IMR-90 (cell line): ENCODE measurements at regions not wholly inside any gene's neighbourhood (a gene's known extent, or its start where the extent isn't known, plus 50 kb on each side); places are given as distances from the start of the nearest gene placed in this dataset.

Experiments
- ATAC-seq: fragments of 200-7000 bp; cut with Tn5 transposase; 2 replicates; pipeline ENCODE4 v1.9.1; 2020; ENCODE audit warnings: low read depth, mild to moderate bottlenecking, moderate library complexity
- BruUV-seq: library from RNA; stranded (reverse); fragments of 400-500 nt; replicated peaks from 2 replicates; lab custom pipeline; 2021; lab: Mats Ljungman, UMichigan
- CTCF ChIA-PET: fragments of 300-600 bp; formaldehyde crosslinking; extraction: SDS; loops from one replicate; lab custom pipeline; 2021; ENCODE audit warnings: antibody characterized with exemption; lab: Yijun Ruan, JAX
- POLR2A ChIA-PET: fragments of 300-600 bp; sonication (Branson Sonifier 250); formaldehyde crosslinking; loops from one replicate; lab custom pipeline; 2022; ENCODE audit warnings: antibody characterized with exemption; ENCODE audit not compliant: unreplicated experiment; lab: Charles Lee
- DNase-seq: peaks from one replicate; pipeline ENCODE4 v3.0.0; 2013
- H2AFZ ChIP-seq: replicated peaks from 2 replicates; pipeline ENCODE3; 2013; ENCODE audit warnings: low read length, mild to moderate bottlenecking; ENCODE audit not compliant: poor library complexity
- H2AK5ac ChIP-seq: 2 replicates; pipeline ENCODE4 v1.6.1; 2013; ENCODE audit warnings: low read depth, low read length, inconsistent platforms
- H2AK9ac ChIP-seq: replicated peaks from 2 replicates; pipeline ENCODE3; 2013; ENCODE audit warnings: mild to moderate bottlenecking, low read depth, low read length, moderate library complexity; ENCODE audit not compliant: poor library complexity
- H2BK120ac ChIP-seq: 2 replicates; pipeline ENCODE4 v1.6.1; 2013; ENCODE audit warnings: low read depth, low read length, inconsistent platforms
- H2BK15ac ChIP-seq: 3 replicates; pipeline ENCODE4 v1.6.1; 2013; ENCODE audit warnings: low read depth, low read length, inconsistent platforms
- H2BK20ac ChIP-seq: 2 replicates; pipeline ENCODE4 v1.6.1; 2013; ENCODE audit warnings: low read depth, mild to moderate bottlenecking, inconsistent platforms, low read length, moderate library complexity
- H2BK5ac ChIP-seq: 2 replicates; pipeline ENCODE4 v1.6.1; 2013; ENCODE audit warnings: mild to moderate bottlenecking, low read depth, low read length, inconsistent platforms; ENCODE audit not compliant: poor library complexity, severe bottlenecking
- H3K14ac ChIP-seq: replicated peaks from 2 replicates; pipeline ENCODE4 v1.6.1; 2013; ENCODE audit warnings: low read depth, low read length, inconsistent platforms
- H3K18ac ChIP-seq: 2 replicates; pipeline ENCODE4 v1.6.1; 2013; ENCODE audit warnings: low read depth, low read length, control low read depth
- H3K23ac ChIP-seq: 2 replicates; pipeline ENCODE4 v1.6.1; 2013; ENCODE audit warnings: low read depth, low read length, inconsistent platforms
- H3K27ac ChIP-seq: 2 replicates; pipeline ENCODE4 v1.5.1; 2013; ENCODE audit warnings: mild to moderate bottlenecking, control low read depth, low read length; ENCODE audit not compliant: insufficient read depth
- H3K27me3 ChIP-seq: 2 replicates; pipeline ENCODE4 v1.6.1; 2013; ENCODE audit warnings: low read length; ENCODE audit not compliant: control insufficient read depth, insufficient read depth
- H3K36me3 ChIP-seq: 2 replicates; pipeline ENCODE4 v1.6.1; 2013; ENCODE audit warnings: low read length, mixed read lengths; ENCODE audit not compliant: control insufficient read depth, insufficient read depth
- H3K4ac ChIP-seq: 2 replicates; pipeline ENCODE4 v1.6.1; 2013; ENCODE audit warnings: low read depth, low read length, inconsistent platforms
- H3K4me1 ChIP-seq: 2 replicates; pipeline ENCODE4 v1.6.1; 2013; ENCODE audit warnings: low read length, mixed read lengths; ENCODE audit not compliant: control insufficient read depth, insufficient read depth
- H3K4me2 ChIP-seq: 2 replicates; pipeline ENCODE4 v1.6.1; 2013; ENCODE audit warnings: low read depth, mild to moderate bottlenecking, control low read depth, low read length, moderate library complexity
- H3K4me3 ChIP-seq: 2 replicates; pipeline ENCODE4 v1.5.1; 2013; ENCODE audit warnings: low read depth, mild to moderate bottlenecking, control low read depth, low read length, moderate library complexity; ENCODE audit not compliant: insufficient read depth
- H3K56ac ChIP-seq: 2 replicates; pipeline ENCODE4 v1.6.1; 2013; ENCODE audit warnings: low read length, inconsistent platforms; ENCODE audit not compliant: insufficient read depth; ENCODE audit errors: extremely low read depth
- H3K79me1 ChIP-seq, 2 experiments: 2 replicates each; pipeline ENCODE4 v1.6.1; 2013; ENCODE audit warnings: low read length in 2 of 2, inconsistent platforms in 1 of 2, low read depth in 1 of 2
- H3K9ac ChIP-seq: 2 replicates; pipeline ENCODE4 v1.6.1; 2013; ENCODE audit warnings: low read depth, low read length, control low read depth
- H3K9me1 ChIP-seq: 2 replicates; pipeline ENCODE4 v1.6.1; 2013; ENCODE audit warnings: low read length, inconsistent platforms; ENCODE audit not compliant: insufficient read depth
- H3K9me3 ChIP-seq: 2 replicates; pipeline ENCODE4 v1.6.1; 2013; ENCODE audit warnings: low read length; ENCODE audit not compliant: control insufficient read depth, insufficient read depth
- H4K20me1 ChIP-seq: 2 replicates; pipeline ENCODE4 v1.6.1; 2013; ENCODE audit warnings: low read length, inconsistent platforms; ENCODE audit not compliant: insufficient read depth
- H4K5ac ChIP-seq: 2 replicates; pipeline ENCODE4 v1.6.1; 2013; ENCODE audit warnings: mild to moderate bottlenecking, low read depth, low read length, control low read depth
- H4K8ac ChIP-seq, 2 experiments: 2 replicates each; pipeline ENCODE4 v1.6.1; 2013; ENCODE audit warnings: low read depth in 2 of 2, low read length in 2 of 2, control low read depth in 1 of 2, inconsistent platforms in 1 of 2
- H4K91ac ChIP-seq: 2 replicates; pipeline ENCODE4 v1.6.1; 2013; ENCODE audit warnings: low read depth, low read length, inconsistent platforms; ENCODE audit not compliant: insufficient read depth
- CEBPB ChIP-seq: IDR thresholded peaks from 2 replicates; pipeline ENCODE4 v1.6.1; 2012; ENCODE audit warnings: low read depth, low read length, improper control_type of control experiment
- CHD1 ChIP-seq: IDR thresholded peaks from 2 replicates; pipeline ENCODE4 v1.6.1; 2012; ENCODE audit warnings: low read depth, low read length, improper control_type of control experiment
- CTCF ChIP-seq: conservative IDR thresholded peaks from 2 replicates; pipeline ENCODE4 v1.5.1; 2012; ENCODE audit warnings: mild to moderate bottlenecking, low read depth, low read length, improper control_type of control experiment
- ELK1 ChIP-seq: fragments of 150-350 bp; IDR thresholded peaks from 2 replicates; pipeline ENCODE4 v1.6.1; 2016; ENCODE audit warnings: low read depth, mild to moderate bottlenecking, low read length, moderate library complexity, borderline replicate concordance
- FOS ChIP-seq: fragments of 150-350 bp; IDR thresholded peaks from 2 replicates; pipeline ENCODE4 v1.6.1; 2016; ENCODE audit warnings: low read depth, low read length
- MXI1 ChIP-seq: IDR thresholded peaks from 2 replicates; pipeline ENCODE4 v1.6.1; 2012; ENCODE audit warnings: low read depth, mild to moderate bottlenecking, low read length, moderate library complexity, borderline replicate concordance
- RAD21 ChIP-seq: IDR thresholded peaks from 2 replicates; pipeline ENCODE4 v1.6.1; 2012; ENCODE audit warnings: low read length, improper control_type of control experiment
- RCOR1 ChIP-seq: IDR thresholded peaks from 2 replicates; pipeline ENCODE4 v1.6.1; 2012; ENCODE audit warnings: mild to moderate bottlenecking, low read length, improper control_type of control experiment; ENCODE audit not compliant: insufficient replicate concordance
- WGBS, 2 experiments: methylation state at CpG; one replicate each; pipeline versions ENCODE4 v1.1.5 to v1.1.7; 2013; ENCODE audit warnings: missing lambda C conversion rate in 2 of 2; ENCODE audit not compliant: insufficient read length in 1 of 2; ENCODE audit errors: extremely low coverage in 2 of 2; 5-methylcytosine and 5-hydroxymethylcytosine counted together
- dilution Hi-C: fragments of 300-500 bp; cut with HindIII; formaldehyde crosslinking; loops from one replicate; pipeline ENCODE4 v1.14.3; 2018; ENCODE audit warnings: low sequenced_read_pairs; ENCODE audit not compliant: unreplicated experiment
- in situ Hi-C: fragments of 300-500 bp; cut with MboI; formaldehyde crosslinking; loops from 3 replicates; pipeline ENCODE4 v1.14.3; 2019; ENCODE audit warnings: low sequenced_read_pairs, inconsistent platforms, mixed read lengths
- intact Hi-C: fragments of 100-400 bp; cut with micrococcal nuclease; formaldehyde crosslinking; loops from 2 replicates; pipeline ENCODE4 v1.10.0; 2022

DNA sequence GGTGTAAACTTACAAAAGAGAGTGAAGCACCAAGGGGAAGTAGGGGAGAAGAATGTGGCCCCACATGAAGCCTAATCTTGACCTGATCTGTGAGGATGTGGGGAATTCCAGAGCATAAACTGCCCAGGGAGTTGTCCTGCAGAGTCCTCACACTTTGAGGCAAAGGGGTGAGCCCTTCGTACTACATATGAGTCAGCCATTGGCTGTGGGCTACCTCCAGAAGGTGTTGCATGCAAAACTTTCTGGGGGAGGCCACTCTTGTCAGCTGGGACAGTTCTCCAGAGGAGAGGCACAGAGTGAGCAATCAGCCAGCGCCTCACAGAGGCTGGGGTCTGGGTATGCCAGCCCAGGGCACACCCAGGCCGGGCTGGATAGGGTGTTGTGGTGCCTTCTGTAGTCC is 98.1 kb upstream of the NMUR2 start:
- intact Hi-C loops, result no loop called here
- no peak for ATAC-seq
- POLR2A ChIA-PET, result no interaction called here

More for the DNA sequence above, 98.1 kb upstream of the NMUR2 start:
- H3K36me3 ChIP-seq, result no peaks in the 10 kb centered on the region
- no peak overlapping the region for H4K5ac ChIP-seq
- H3K79me1 ChIP-seq, result no peaks in the 10 kb centered on the region
- H3K4me2 ChIP-seq, result no peak overlapping the region
- no peak overlapping the region for H3K4me3 ChIP-seq
- H2AK9ac ChIP-seq, result no peak overlapping the region
- no peak overlapping the region for H2AK5ac ChIP-seq
- no peak overlapping the region for H2AFZ ChIP-seq
- no peak overlapping the region for H2BK5ac ChIP-seq
- CTCF ChIA-PET, result no interaction called here
- no peak overlapping the region for H3K56ac ChIP-seq
- no peak overlapping the region for H4K8ac ChIP-seq
- no peak for DNase-seq
- no peaks in the 10 kb centered on the region for H3K9me1 ChIP-seq
- no peaks in the 10 kb centered on the region for H3K4me1 ChIP-seq
- no peaks in the 10 kb centered on the region for H4K20me1 ChIP-seq
- no peak overlapping the region for H3K23ac ChIP-seq
- no peak overlapping the region for H3K18ac ChIP-seq
- BruUV-seq, result no TSS peak
- no peaks in the 10 kb centered on the region for H3K27me3 ChIP-seq
- TF ChIP-seq FOS (no peak), RCOR1 (no peak), CHD1 (no peak), ELK1 (no peak), MXI1 (no peak), CEBPB (no peak), RAD21 (no peak), CTCF (no peak)
- H2BK20ac ChIP-seq, result no peak overlapping the region
- in situ Hi-C loops (no loop called here), dilution Hi-C loops (no loop called here)
- no peak overlapping the region for H4K91ac ChIP-seq
- H2BK15ac ChIP-seq, result no peak overlapping the region
- no peak overlapping the region for H3K14ac ChIP-seq
- H3K9ac ChIP-seq, result no peak overlapping the region
- H2BK120ac ChIP-seq, result no peak overlapping the region
- H3K27ac ChIP-seq, result no peak overlapping the region
- no peaks in the 10 kb centered on the region for H3K9me3 ChIP-seq
- 40% methylated on average over 1 of the region's 3 CpGs; no CpG with 5 or more reads in 1 of the 2 experiments for WGBS, 2 experiments
- no peak overlapping the region for H3K4ac ChIP-seq
